GM18508 (cell line): ENCODE measurements at regions not wholly inside any gene's neighbourhood (a gene's known extent, or its start where the extent isn't known, plus 50 kb on each side); places are given as distances from the start of the nearest gene placed in this dataset.

ENCODE experiments used
- ATAC-seq: cut with Tn5 transposase; IDR thresholded peaks from one replicate; pipeline ENCODE4 v1.9.1; 2021; ENCODE audit warnings: moderate number of reproducible peaks; ENCODE audit not compliant: insufficient read depth, unreplicated experiment

DNA sequence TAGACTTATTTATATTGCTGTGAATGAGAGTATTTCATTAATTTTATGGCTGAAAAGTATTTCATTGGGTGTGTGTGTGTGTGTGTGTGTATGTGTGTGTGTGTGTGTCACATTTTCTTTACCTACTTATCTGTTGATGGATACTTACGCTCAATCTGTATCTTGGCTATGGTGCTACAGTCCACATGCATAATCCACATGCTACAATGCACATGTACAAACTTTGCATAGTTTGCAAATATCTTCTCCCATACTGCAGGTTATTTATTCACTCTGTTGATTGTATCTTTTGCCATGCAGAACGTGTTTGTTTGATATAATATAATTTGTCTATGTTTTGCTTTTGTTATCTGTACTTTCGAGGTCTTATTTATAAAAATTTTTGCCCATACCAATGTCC, 167.8 kb downstream of the RAB28 start:
- ATAC-seq = no peak

DNA sequence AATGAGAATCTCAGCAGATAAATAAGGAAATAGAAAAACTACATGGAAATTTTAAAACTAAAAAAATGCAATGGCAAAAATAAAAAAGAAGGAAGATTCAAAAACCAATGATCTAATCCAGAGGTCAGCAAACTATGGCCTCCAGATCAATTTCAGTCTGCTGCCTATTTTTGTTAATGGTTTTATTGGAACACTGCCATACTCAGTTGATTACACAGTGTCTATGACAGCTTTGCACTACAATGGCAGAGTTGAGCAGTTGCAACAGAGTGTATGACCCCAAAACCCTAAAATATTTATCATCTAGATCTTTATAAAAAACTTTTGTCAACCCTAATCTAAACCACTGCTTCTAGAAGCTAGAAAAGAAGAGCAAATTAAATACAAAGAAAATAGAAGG, 170.3 kb downstream of the RAB28 start:
- no peak for ATAC-seq

DNA sequence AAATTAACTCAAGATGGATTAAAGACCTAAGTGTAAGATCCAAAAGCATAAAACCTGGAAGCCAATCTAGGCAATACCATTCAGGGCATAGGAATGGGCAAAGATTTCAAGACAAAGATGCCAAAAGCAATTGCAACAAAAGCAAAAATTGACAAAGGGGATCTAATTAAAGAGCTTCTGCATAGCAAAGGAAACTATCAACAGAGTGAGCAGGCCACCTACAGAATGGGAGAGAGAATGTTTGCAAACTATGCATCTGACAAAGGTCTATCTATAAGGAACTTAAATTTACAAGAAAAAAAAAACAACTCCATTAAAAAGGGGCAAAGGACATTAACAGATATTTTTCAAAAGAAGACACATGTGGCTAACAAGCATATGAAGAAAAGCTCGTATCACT, 171.9 kb downstream of the RAB28 start:
- ATAC-seq = no peak

DNA sequence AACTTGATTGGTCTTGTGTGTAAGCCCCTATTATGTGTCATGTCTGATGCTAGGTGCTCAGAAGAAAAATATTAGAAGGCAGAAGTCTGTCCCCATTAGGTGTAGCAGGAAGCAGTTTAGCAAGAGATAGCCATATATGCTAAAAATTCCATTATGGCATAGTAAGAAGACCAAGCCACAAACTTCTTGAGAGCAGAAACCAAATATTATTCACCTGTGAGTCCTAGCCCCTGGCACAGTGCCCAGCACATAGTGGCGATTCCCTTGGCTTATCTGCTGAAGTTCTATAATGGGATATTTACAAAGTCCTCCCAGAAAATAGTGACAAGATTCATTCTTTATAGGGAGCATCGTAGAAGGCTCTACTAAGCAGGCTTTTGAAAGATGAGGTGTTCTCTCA, 174.4 kb downstream of the RAB28 start:
- ATAC-seq = no peak

DNA sequence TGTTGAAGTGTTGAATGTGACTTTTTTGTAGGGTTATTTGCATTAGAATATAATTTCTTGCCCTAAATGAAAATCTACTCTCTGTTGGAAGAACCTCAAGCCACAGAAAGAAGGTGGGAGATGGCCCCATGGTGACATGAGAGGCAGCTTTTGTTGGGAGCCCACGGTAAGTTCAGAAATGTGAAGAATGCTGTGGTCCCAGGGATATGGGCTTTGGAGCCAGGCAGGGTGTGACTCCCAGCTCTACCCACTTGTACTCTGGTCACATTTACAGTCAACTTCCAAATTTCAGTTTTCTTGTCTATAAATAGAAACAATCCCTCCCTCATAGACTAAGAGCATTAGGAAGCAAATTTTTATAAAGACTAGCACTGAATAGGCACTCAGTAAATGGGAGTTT, 177.8 kb downstream of the RAB28 start:
- ATAC-seq = no peak

DNA sequence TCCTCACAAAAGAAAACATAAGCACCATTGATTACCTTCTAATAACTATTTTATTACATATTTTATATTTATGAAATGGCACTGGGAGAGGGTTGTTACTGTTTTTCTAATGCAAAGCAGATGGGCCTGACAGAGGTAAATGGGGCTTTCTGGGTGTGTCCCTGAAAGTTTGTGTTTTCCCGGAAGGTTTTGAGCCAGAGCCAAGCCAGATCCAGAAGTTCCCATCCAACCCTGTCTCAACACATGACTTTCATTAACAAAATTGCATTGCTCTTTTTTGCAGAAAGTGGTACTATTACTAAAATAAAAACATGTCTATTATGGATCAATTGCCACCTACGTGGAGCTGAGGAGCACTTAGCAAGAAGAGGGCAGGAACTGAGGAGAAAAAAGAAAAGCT, 181.3 kb downstream of the RAB28 start:
- no peak for ATAC-seq

DNA sequence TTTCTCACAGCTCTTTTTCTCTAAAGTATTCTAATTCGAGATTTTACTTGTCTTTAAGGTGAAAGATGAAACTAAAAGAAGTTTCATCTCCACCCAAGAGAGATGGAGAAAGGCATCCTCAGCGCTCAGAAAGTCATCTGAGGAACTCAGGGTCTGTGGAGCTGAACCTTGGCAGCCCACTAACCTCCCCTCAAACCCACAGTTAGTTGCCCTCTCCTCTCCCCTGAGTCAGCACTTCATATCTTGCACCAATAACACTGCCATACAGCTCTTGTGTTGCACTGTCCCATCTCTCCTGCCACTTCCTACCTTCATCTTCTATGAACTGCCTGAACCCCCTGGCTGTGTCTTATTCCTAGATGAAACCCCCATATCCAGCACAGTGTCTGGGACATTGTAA, 184.8 kb downstream of the RAB28 start:
- no peak for ATAC-seq

DNA sequence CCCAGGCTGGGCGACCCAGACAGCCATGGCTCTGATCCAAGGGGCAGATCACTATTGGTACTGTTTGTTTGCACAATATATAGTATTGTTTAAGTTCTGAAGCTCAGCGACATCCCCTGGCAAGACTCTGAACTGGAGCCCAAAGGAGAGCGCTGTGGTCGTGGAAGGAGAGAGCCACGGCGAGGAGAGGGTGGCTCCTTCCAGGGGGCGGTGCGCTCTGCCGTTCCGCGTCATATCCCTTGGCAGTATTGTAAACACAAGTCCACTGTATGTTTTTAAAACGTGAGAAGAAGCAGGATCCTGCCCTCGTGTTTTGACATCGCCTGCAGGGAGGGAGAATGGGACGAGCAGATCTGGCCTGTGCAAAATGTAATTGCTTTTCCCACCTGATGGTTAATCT, 185.5 kb downstream of the RAB28 start:
- no peak for ATAC-seq

DNA sequence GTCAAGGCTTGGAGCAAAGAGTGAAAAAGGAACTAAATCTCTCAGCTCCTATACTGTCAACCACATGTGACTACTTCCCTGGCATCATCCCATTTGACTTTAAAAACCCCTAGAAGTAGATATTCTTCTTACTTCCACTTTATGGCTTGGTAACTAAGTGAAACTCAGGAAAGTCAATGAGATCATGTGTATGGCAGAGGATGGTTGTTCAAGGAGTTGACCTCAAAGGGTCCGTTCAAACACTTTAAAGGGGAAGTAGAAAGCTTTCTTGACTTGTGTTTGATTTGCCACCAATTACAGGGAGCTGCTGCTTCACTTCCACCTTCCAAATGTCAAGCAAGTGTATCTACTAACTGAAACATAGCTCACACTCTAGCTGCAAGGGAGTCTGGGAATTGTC, 187.2 kb downstream of the RAB28 start:
- no peak for ATAC-seq

DNA sequence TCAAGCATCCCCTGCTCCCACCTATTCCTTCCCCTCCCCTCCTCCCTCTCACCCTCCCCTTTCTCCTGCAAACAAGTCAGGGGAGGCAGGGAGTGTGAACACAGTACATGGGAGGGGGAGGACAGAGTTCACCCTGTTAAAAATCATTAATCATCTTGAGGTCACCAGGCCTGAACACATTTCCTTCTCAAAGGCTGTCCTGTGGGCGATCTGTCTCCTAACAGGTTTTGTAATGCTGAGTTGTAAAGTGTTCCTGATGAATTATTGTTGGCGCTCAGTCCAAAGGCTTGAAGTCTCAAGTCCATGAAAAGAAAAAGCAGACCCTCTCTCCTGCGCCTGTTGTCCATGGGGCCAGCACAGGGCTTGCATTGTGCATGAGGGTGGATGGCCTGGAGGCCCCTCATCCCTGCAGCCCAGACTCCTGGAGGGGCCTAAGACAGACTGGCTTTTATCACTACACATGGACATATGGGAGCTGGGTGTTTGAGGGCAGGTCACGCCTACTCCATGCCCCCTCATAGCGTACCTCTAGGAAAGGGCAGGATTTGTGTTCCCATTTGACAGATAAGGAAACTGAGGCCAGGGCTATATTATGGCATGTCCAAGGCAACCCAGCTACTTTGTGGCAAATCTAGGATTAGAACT, 189.1 kb downstream of the RAB28 start:
- ATAC-seq = no peak

DNA sequence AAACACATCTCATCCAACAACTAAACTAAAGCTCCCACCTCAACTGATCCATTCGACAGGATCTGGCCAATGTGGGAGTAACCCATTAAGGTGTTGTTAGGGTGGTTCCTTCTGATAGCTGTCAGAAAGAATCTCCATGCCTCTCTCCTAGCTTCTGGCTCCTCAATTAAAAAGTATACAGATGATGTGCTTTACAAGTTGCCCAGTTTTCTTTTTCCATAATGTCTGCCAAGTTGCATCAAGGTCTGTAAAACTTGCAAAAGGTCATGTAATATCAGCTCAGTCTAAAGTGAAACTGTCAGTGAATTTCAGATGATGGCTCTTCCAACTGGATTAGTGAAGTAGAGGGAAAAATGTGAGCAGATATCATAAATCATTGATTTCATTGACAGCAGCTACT, 191.8 kb downstream of the RAB28 start:
- no peak for ATAC-seq

DNA sequence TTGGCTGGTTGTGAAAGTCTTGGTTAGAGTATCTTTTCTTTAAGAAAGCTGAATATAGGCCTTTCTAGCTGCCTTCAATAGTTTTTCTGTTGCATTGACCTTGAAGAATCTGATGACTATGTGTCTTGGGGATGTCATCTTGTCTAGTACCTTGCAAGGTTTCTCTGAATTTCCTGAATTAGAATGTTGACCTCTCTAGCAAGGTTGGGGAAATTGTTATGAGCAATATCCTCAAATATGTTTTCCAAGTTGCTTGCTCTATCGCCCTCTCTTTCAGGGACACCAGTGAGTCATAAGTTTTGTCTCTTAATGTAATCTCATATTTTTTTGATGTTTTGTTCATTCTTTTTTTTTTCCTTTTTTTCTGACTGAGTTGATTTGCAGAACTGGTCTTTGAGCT, 194.7 kb downstream of the RAB28 start:
- no peak for ATAC-seq

DNA sequence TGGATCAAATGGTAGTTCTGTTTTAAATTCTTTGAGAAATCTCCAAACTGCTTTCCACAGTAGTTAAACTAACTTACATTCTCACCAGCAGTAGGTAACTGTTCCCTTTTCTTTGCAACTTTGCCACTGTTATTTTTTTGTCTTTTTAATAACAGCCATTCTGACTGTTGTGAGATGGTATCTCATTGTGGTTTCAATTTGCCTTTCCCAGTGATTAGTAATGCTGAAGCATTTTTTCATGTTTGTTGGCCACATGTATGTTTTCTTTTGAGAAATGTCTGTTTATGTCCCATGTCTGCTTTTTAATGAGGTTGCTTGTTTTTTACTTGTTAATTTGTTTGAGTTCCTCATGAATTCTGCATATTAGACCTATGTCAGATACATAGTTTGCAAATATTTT, 198.8 kb downstream of the RAB28 start:
- ATAC-seq = no peak

DNA sequence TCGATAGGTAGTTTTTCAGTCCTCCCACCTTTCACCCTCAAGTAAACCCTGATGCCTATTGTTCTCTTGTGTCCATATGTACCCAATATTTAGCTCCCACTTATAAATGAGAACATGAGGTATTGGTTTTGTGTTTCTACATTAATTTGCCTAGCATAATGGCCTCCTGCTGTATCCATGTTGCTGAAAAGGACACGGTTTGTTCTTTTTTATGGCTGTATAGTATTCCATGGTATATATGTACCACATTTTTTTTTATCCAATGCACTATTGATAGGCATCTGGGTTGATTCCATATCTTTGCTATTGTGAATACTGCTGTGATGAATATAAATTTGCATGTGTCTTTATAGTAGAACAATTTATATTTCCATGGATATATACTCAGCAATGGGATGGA, 199.2 kb downstream of the RAB28 start:
- no peak for ATAC-seq

DNA sequence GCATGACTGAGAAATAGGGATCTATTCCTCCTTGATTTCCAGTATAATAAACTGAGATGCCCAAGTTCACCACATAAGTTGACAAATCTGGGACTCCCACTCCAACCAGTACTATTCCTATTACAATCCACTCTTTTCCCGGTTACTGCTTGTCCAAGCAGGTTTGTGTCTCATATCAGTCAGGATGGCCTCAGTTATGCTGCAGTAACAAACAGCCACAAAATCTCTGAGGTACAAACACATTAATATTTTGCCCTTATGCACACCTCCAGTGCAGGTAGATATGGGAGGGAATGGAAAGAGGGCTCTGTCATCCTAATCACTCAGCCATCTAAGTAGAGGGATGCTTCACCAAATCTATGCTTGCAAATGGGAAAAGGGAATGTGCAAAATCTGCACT, 207.8 kb downstream of the RAB28 start:
- ATAC-seq = no peak

DNA sequence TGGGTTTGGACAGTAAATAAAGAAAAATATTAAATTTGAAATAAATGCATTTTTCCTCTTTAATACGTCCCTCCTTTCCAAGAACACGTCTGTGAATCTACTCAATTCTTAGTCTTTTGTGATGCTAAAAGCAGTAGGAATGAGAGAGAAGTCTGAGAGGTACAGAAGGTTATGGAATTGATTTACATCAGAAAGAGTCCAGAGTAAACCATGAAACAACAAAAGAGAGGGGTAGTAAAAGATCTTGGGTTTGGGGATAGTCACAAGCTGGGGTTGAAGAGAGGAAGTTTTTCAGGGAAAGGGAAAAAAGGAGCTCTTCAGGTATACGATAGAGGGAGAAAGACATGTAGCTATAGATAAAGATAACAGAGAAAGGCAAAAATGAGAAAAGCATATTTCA, 215.4 kb downstream of the RAB28 start:
- ATAC-seq = no peak

DNA sequence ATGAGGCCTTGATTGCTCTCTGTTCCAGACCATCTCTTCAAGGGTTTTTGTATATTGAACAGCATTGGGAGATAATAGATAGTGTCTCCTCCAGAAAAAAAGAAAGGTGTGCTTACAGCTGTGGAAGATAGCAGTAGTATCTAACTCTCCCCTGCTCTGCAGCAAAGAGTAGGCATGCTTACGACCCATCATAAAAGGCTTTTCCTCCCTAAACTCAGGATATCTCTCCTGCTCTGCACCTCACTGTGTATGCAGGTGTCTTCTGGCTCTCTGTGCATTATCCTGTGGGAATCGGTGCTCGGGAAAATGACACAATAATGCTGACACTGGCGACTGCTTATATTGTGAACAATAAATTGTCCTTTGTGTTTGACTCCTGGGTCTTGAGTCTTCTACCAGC, 216.0 kb downstream of the RAB28 start:
- no peak for ATAC-seq

DNA sequence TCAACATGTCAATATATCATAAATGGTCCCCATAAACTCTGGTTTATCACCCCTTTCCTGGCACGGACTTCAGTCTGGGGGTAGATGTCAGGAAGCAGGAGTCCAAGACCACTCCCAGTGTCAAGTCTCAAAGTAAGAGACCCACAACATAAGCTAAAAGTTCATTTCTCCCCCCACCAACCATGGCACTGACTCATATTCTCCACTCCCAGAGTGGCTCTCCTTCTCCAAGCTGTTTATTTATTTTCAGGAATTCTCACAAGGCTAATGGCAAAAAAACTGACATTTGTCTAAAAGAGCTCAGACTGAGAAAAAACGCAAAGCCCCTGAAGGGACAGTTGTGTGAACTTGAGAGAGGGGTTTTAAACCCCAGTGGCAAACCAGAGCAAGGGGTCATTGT, 217.0 kb downstream of the RAB28 start:
- ATAC-seq = no peak

DNA sequence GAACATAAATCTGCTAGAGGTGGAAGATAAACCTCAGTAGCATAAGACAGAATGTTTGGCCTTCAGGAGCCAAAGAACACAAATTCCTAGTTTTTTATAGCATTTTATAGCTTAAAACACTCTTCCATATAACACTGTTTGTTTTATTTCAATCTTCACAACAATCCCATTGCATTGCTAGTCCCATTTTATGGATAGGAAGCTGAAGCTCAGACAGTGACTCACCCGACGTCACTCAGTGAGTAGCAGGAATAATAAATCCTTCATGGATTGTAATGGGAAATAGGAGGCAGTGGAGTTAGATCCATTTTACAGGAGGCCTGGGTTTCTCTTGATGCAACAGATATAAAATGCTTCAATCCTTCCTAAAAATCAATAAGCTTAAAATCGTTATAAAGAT, 217.5 kb downstream of the RAB28 start:
- no peak for ATAC-seq

DNA sequence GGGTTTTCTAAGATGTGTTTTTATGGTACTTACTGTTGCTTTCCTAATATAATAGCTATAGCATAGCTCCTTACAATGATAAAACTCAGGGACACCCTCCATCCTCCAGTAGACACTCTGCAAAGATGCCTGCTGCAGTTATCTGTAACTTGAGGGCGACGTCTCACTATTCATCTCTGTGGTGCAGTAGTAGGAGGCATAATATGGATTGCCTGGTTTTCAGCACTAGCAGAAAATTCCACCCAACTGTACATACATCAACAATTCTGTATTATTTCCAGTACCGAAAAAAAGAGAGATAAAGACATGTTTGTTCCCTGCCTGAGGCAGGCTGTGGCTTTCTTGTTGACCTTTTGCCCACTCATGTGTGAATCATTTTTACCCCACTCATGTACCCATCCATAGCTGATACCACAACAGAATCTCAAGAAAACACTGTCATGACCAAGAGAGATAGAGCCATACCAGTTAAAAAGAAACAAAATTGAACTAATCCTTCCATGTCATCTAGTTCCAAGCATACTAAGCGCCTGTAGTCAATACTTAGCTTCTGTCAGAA, 220.1 kb downstream of the RAB28 start:
- no peak for ATAC-seq

DNA sequence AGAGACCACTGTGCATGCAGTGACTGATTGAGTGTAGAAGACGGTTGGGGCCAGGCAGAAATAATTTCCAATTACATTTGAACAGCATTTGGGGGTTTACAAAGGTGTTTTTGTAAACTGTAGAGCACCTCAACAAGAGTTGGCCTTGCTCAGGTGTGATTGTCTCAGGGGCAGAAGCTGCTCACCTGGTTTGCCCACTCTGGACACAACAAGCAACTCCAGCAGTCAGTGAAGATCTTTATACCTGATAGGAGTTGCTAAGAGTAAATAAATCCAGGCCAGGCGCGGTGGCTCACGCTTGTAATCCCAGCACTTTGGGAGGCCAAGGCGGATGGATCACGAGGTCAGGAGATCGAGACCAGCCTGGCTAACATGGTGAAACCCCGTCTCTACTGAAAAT, 221.3 kb downstream of the RAB28 start:
- ATAC-seq = no peak

DNA sequence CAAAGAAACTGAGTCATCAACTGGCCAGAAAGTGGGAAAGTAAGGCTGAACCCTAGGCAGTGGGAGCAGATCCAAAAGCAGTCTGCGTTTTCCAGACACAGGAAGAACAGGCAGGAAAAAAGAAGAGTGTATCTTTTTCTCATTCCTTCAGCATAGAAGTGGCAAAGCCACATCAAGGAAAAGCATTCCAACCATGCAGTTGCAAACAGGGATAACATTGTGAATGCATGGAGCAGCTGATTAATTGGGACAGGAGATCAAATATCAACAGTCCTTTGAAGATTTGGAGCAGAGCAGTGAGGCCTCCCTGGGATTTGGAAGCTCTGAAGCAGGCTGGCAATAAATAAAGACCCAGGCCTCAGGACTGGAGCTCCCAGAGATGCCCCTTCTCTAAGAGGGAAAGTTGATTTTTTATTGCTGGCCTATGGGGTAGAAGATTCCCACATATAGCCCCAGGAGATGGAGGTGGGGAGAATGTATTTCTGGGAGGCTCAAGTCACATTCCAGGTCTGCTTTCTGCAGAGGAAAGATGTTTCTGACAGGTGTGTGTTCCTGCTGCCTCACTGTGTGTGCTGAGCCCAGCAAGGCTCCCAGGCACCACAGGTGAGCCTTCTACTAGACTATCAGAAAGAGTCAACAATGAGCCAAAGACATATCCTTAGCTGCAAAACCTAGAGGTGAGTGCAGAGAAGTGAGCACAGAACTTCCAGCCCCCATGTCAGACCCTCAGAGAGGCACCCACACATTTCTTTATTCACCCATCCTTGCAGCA, 222.5 kb downstream of the RAB28 start:
- no peak for ATAC-seq
